OCI-LY3 (cell line): ENCODE measurements at regions not wholly inside any gene's neighbourhood (a gene's known extent, or its start where the extent isn't known, plus 50 kb on each side); places are given as distances from the start of the nearest gene placed in this dataset.

ENCODE experiments used
- CTCF ChIP-seq: fragments of 200-600, 300-600 bp; sonication (generic); IDR thresholded peaks from 2 replicates; pipeline ENCODE4 v1.5.1; 2014; ENCODE audit warnings: antibody characterized with exemption, low read length, low read depth
- EZH2phosphoT487 ChIP-seq: fragments of 200-600 bp; shearing (Covaris generic); IDR thresholded peaks from 2 replicates; pipeline ENCODE4 v1.6.1; 2018; ENCODE audit warnings: antibody characterized with exemption, mixed run types, low read depth

GRCh38 chr2:234157817-234158588, 107.5 kb downstream of the SPP2 start:
- TF ChIP-seq CTCF = no peak
- TF ChIP-seq EZH2phosphoT487 = no peak
